ENCODE measurements at regions not wholly inside any gene's neighbourhood (a gene's known extent, or its start where the extent isn't known, plus 50 kb on each side); places are given as distances from the start of the nearest gene placed in this dataset.

DNA sequence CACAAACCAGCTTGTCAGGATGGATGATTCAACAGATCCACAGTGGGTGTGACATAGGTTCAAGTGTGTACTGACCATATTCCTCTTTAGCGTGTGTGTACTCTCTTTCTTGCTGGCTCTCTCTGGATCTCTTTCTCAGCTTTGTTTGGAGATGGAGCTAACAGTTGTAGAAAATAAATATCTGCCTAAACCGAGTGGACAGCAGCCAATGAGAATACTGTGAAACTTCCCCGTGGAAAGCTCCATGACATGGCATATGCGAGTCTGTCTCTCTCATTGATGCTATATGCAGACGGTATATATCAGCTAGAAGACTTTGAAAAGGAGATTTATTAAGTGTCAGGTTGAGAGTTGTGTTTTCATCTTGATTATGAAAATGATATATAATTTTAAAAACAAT is 406.5 kb upstream of the SUCLG2 start:
- DNase-seq (ENCODE audit: low read depth in 2 of 2, low spot score in 1 of 2) = no peak

- DNase-seq (ENCODE audit: low read depth in 2 of 2, low spot score in 1 of 2) = no peak
Measured at GRCh38 chr3:68060191-68060590, 405.8 kb upstream of the SUCLG2 start.

DNA sequence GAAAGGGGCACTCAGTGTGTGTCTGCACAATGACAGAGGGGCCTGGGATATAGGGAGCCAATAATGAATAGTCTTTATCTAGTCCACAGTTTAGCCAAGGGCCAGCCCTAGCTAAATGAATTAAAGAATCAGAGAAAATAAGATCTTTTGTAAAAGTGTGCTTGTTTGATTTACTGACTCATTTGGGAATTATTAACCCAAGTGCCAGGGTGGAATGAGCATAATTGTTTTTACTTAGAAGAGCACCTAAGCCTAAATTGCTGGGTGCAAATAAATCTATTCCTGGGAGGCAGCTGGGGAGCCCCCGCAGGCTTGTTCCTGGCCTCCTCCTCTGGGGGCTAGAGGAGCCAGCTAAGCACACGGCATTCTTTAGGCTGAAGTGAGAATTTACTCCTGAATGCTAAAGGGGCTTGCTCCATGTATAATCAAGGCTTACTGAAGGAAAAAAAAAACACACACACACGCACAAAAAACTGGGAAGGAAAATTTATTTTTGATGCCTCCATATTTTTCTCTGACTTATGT is 405.3 kb upstream of the SUCLG2 start:
- no peak for DNase-seq (ENCODE audit: low read depth in 2 of 2, low spot score in 1 of 2)

DNA sequence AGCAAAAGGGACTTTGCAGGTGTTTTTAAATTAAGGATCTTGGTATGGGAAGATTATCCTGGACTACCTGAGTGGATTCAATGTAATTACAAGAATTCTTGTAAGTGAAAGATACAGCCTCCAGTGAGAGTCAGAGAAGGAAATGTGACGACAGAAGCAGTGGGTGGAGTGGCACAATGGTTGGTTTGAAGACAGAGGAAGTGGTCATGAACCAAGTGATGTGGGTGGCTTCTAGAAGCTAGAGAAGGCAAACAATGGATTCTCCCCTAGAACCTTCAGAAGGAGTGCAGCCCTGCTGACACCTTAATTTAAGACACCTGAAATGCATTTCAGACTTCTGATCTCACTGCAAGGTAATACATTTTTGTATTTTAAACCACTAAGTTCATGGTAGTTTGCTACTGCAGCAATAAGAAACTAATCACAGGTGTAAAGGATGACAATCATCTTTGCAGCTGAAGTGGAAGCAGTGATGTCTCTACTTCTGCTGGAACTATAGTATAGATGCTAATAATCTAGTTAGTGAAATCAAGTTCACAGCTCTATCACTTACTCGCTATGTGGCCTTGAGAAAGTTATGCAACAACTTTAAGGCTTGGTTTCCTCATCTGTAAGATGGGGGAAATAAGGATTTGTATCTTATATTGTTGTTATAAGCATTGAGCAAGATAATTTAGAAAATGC is 403.4 kb upstream of the SUCLG2 start:
- peak; percentile 38 to 47 for DNase-seq (ENCODE audit: low read depth in 2 of 2, low spot score in 1 of 2)

- no peak for DNase-seq (ENCODE audit: low read depth in 2 of 2, low spot score in 1 of 2)
Measured at GRCh38 chr3:68056556-68056955, 402.1 kb upstream of the SUCLG2 start.

- DNase-seq (ENCODE audit: low read depth in 2 of 2, low spot score in 1 of 2) = no peak
Measured at GRCh38 chr3:68055215-68055614, 400.8 kb upstream of the SUCLG2 start.

DNA sequence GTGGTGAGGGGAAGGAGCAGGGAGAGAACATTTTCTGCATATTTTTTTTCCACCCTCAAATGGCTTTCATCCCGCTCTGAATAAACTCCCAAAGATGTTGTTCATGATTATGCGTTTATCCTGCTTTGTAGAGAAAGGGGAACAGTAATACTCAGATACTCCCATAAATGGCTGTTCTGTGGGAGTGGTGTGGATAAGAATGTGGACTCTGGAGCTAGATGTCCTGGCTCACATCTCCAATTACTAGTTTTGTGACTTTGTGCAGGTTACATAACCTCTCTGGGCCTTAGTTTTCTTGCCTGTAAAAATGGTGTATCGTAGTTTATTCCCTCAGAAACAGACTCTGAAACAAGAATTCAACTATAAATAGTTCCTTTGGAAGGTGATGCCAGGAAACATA is 395.4 kb upstream of the SUCLG2 start:
- DNase-seq (ENCODE audit: low read depth in 2 of 2, low spot score in 1 of 2) = no peak

DNA sequence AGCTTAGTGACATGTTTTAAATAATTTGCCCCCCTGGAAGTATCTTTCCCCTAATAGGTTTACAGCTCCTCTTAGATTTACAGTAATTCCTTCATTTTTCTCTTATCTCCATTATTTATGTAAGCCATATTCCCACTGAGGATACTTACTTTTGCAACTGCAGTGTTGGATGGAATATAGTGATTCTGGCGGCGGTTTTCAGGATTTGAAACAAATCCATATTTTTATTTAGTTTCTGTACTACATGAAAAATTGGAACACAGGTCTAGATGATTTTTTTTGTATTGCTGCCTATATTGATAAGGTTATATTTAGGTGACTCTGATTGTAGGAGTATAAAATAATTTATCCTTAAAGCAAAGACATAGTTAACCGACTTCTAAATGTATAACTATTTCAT is 391.6 kb upstream of the SUCLG2 start:
- no peak for DNase-seq (ENCODE audit: low read depth in 2 of 2, low spot score in 1 of 2)

- DNase-seq (ENCODE audit: low read depth in 2 of 2, low spot score in 1 of 2) = no peak
Measured at GRCh38 chr3:68033867-68034266, 379.5 kb upstream of the SUCLG2 start.

DNA sequence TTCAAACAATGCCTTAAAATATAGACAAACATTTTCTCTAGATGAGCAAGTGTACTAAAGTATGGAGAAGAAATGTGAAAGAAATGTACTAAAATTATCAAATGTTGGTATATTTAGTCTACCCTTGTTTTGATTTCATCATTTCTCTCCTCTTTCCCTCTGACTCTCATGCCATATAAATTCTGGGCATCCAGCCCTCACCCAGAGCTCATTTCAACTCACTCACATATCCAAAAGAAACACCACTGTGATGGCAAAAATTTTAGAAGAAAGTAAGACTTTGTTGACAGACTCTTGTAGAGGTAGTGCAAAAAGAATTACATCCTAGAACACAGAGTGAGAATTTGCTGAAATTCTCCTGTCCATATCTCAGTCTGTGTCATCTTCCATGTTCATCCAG is 377.8 kb upstream of the SUCLG2 start:
- DNase-seq (ENCODE audit: low read depth in 2 of 2, low spot score in 1 of 2) = no peak

GRCh38 chr3:68025189-68025588 is 370.8 kb upstream of the SUCLG2 start:
- no peak for DNase-seq (ENCODE audit: low read depth in 2 of 2, low spot score in 1 of 2)

DNA sequence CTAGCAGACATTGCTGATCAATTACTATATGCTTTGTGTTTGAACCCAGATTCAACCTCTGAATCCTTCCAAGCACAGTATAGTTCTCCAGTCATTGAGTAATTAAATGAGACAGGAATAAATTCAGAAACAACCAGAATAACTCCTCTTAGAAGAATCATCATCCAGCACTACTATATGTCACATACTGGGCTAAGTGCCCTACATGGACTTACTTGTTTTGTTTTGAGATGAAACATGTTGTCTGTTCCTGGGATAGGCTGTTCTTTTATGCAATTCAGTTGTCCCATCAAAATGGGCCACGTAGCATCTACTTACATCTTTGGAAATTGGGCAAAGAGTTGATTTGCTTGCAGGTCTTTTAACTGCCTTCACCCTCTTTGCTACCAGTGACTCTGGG is 365.5 kb upstream of the SUCLG2 start:
- no peak for DNase-seq (ENCODE audit: low read depth in 2 of 2, low spot score in 1 of 2)

GRCh38 chr3:68018275-68018674 is 363.9 kb upstream of the SUCLG2 start:
- no peak for DNase-seq (ENCODE audit: low read depth in 2 of 2, low spot score in 1 of 2)

GRCh38 chr3:68017069-68017468 is 362.7 kb upstream of the SUCLG2 start:
- no peak for DNase-seq (ENCODE audit: low read depth in 2 of 2, low spot score in 1 of 2)

GRCh38 chr3:68009900-68010299 is 355.5 kb upstream of the SUCLG2 start:
- DNase-seq (ENCODE audit: low read depth in 2 of 2, low spot score in 1 of 2) = no peak

DNA sequence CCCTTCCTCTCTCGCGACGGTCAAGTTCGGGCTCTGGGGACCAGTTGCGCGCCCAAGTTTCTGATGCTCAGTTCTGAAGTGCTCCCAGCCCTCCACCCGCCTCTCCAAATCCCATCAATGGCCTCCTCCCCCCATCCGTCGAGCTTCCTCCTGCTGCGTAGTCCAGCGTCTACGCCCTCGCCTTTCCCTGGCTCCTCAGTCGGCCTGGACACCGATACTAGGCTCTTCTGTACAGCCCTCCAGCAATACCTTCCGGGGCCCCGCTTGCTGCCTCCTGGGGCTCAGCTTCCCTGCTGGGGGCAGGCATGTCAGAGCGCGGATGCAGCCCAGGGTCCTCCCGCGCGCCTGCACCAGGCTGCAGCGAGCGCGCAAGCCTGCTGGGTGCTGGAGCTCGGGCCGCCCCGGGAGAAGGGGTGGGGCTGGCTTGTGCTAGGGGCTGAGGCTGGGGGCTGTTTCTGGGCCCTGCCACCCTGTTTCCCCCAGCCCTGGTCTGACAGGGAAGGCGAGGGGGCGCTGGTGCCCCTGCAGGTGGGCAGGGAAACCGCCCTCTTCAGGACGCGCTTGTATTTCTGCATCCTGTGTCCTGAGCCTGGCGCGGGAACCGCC is 353.3 kb upstream of the SUCLG2 start:
- no peak for DNase-seq (ENCODE audit: low read depth in 2 of 2, low spot score in 1 of 2)

GRCh38 chr3:68006646-68007045 is 352.2 kb upstream of the SUCLG2 start:
- DNase-seq (ENCODE audit: low read depth in 2 of 2, low spot score in 1 of 2) = no peak

GRCh38 chr3:68004091-68004490 is 349.7 kb upstream of the SUCLG2 start:
- DNase-seq (ENCODE audit: low read depth in 2 of 2, low spot score in 1 of 2) = no peak

DNA sequence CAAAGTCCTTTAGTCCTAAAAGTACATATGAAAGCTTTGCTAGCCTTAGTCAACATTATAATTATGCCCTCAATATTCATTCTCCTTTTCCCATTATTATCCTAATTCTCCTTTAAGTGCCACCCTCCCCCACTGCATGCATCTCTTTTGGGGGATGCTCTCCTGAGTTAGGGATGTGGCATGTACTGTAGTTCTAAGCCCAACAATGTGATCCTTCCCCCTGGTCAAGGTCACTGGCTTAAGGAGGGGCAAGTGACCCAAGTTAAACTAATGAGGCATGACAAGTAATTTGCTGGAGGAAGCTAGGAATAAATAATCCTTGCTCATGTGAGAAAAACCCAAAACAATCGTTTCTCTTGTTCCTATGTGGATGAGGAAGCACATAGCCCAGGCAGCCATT is 343.9 kb upstream of the SUCLG2 start:
- DNase-seq (ENCODE audit: low read depth in 2 of 2, low spot score in 1 of 2) = no peak

- no peak for DNase-seq (ENCODE audit: low read depth in 2 of 2, low spot score in 1 of 2)
Measured at GRCh38 chr3:67995206-67995605, 340.8 kb upstream of the SUCLG2 start.

DNA sequence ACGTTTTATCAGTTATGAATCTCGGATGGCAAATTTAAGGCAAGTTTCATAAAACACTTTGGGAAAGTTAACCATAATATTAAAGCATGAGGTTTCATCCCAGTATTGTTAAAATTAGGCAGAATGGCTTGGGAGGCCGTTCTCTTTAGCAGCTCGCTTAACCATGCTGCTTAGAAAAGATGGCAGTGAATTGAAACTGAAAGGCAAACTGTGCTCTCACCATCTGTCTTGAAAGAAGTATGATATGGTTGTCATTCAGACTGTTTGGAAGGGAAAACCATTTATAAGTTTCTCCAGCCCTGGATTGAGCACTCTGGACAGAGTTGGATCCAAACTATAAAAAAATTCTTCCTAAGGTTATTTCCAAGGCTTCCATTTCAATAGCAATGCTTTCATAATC is 332.3 kb upstream of the SUCLG2 start:
- DNase-seq (ENCODE audit: low read depth in 2 of 2, low spot score in 1 of 2) = no peak

DNA sequence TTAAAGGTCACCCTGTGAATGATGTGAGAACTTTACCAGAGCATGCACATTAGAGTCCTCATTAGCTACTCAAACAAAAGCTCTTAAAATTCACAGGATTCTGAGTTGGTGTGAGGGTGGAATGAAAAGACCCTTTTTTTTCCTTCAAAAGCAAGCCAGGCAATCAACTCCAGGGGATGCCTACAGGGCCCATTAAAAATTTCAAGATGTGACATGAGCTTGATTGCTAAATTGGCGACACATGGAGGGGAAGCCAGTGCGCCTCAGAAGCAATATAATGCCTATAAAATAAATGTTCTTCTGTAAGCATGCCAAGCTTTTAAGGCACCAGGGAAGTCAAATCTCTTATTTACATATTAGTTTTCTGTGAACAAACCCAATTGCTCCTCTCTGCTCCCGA is 328.8 kb upstream of the SUCLG2 start:
- no peak for DNase-seq (ENCODE audit: low read depth in 2 of 2, low spot score in 1 of 2)

DNA sequence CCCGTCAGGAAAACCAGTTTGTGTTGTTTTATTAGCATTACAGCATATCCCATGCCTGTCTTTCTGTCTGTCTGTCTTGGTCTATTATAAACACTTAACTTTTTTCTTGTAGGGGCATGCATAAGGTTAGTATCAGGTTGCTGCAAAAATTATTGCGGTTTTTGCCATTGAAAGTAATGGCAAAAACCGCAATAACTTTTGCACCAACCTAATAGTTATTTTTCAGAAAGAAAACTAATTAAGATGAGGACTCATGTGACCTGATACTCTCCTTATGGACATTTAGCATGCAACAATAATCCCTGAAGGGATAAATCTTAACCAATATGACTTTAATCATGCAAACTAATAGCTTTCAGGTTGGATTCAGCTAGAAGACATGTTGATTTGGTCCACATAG is 326.7 kb upstream of the SUCLG2 start:
- no peak for DNase-seq (ENCODE audit: low read depth in 2 of 2, low spot score in 1 of 2)
